NB4 (cell line): ENCODE measurements at regions not wholly inside any gene's neighbourhood (a gene's known extent, or its start where the extent isn't known, plus 50 kb on each side); places are given as distances from the start of the nearest gene placed in this dataset.

Experiments
- MYC ChIP-seq: IDR thresholded peaks from 2 replicates; pipeline ENCODE4 v1.6.1; 2011; ENCODE audit warnings: low read depth, low read length
- POLR2A ChIP-seq: IDR thresholded peaks from 2 replicates; pipeline ENCODE4 v1.6.1; 2011; ENCODE audit warnings: mild to moderate bottlenecking; ENCODE audit not compliant: insufficient read length; ENCODE audit errors: extremely low read depth
- TF ChIP-seq, protein P1 (sequence below): IDR thresholded peaks from one replicate; pipeline ENCODE4 v1.5.1; 2012; ENCODE audit warnings: low read depth, low read length
- TF ChIP-seq, protein P2 (sequence below): IDR thresholded peaks from 2 replicates; pipeline ENCODE4 v1.6.1; 2011; ENCODE audit warnings: low read depth, low read length

DNA sequence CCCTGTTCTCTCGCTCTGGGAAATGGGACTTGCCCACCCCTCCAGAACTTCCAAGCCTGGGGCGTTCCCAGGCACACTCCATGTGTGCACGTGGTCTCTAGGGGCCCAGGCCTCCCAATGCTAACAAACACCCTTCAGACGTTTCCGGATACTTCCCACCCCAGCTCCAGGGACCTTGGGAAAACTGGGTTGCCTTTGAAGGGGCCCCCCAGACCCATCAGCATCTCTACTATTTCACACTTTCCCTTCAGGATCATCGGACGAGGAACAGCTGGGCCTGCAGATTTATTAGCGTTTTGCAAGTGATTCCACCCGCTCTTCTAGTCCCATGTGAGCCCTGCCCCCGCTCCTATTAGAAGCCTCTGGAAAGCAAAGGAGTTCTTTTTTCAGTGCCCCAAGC is 63.2 kb downstream of the MAGEF1 start:
- TF ChIP-seq, protein P1, sequence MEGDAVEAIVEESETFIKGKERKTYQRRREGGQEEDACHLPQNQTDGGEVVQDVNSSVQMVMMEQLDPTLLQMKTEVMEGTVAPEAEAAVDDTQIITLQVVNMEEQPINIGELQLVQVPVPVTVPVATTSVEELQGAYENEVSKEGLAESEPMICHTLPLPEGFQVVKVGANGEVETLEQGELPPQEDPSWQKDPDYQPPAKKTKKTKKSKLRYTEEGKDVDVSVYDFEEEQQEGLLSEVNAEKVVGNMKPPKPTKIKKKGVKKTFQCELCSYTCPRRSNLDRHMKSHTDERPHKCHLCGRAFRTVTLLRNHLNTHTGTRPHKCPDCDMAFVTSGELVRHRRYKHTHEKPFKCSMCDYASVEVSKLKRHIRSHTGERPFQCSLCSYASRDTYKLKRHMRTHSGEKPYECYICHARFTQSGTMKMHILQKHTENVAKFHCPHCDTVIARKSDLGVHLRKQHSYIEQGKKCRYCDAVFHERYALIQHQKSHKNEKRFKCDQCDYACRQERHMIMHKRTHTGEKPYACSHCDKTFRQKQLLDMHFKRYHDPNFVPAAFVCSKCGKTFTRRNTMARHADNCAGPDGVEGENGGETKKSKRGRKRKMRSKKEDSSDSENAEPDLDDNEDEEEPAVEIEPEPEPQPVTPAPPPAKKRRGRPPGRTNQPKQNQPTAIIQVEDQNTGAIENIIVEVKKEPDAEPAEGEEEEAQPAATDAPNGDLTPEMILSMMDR: no peak
- TF ChIP-seq POLR2A (no peak), MYC (no peak)
- TF ChIP-seq, protein P2, sequence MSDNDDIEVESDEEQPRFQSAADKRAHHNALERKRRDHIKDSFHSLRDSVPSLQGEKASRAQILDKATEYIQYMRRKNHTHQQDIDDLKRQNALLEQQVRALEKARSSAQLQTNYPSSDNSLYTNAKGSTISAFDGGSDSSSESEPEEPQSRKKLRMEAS: no peak
